H1 (cell line): ENCODE measurements at regions not wholly inside any gene's neighbourhood (a gene's known extent, or its start where the extent isn't known, plus 50 kb on each side); places are given as distances from the start of the nearest gene placed in this dataset.

Experiments
- CTCF ChIA-PET: fragments of 300-600 bp; sonication (Branson Sonifier 250); formaldehyde crosslinking; loops from one replicate; lab custom pipeline; 2021; ENCODE audit not compliant: partially characterized antibody; lab: Charles Lee
- POLR2A ChIA-PET: fragments of 300-600 bp; sonication (Branson Sonifier 250); formaldehyde crosslinking; loops from one replicate; lab custom pipeline; 2021; ENCODE audit warnings: inconsistent platforms; ENCODE audit not compliant: partially characterized antibody; lab: Charles Lee
- DNase-seq, 2 experiments: peaks; one replicate each; pipeline versions ENCODE4 v3.0.0 to v3.0.0-alpha.2; 2010 to 2022; ENCODE audit warnings: low spot score in 2 of 2, low read depth in 1 of 2, mixed read lengths in 1 of 2
- FAIRE-seq: peaks from 2 replicates; lab custom pipeline; 2011; peaks lifted over from hg19 to GRCh38; lab: Jason Lieb, UNC
- H2AFZ ChIP-seq: 2 replicates; pipeline ENCODE4 v1.8.1; 2012; ENCODE audit warnings: low read length, inconsistent platforms
- H2AK5ac ChIP-seq: 2 replicates; pipeline ENCODE4 v1.6.1; 2013; ENCODE audit warnings: low read depth, low read length
- H2BK120ac ChIP-seq: replicated peaks from 2 replicates; pipeline ENCODE3; 2013; ENCODE audit warnings: low read depth, low read length, inconsistent platforms
- H2BK12ac ChIP-seq: 2 replicates; pipeline ENCODE4 v1.6.1; 2013; ENCODE audit warnings: low read depth, low read length
- H2BK15ac ChIP-seq: 2 replicates; pipeline ENCODE4 v1.6.1; 2013; ENCODE audit warnings: low read length
- H2BK20ac ChIP-seq: 2 replicates; pipeline ENCODE4 v1.6.1; 2013; ENCODE audit warnings: low read length
- H2BK5ac ChIP-seq: 2 replicates; pipeline ENCODE4 v1.6.1; 2013; ENCODE audit warnings: low read depth, low read length
- H3K14ac ChIP-seq: 2 replicates; pipeline ENCODE4 v1.6.1; 2013; ENCODE audit warnings: inconsistent platforms; ENCODE audit not compliant: insufficient read length
- H3K18ac ChIP-seq: 2 replicates; pipeline ENCODE4 v1.6.1; 2013; ENCODE audit warnings: low read length; ENCODE audit errors: extremely low read depth
- H3K23ac ChIP-seq: 2 replicates; pipeline ENCODE4 v1.6.1; 2013; ENCODE audit warnings: inconsistent platforms; ENCODE audit not compliant: insufficient read length
- H3K23me2 ChIP-seq: 2 replicates; pipeline ENCODE4 v1.6.1; 2013; ENCODE audit warnings: low read depth, low read length
- H3K27ac ChIP-seq: 2 replicates; pipeline ENCODE4 v1.6.1; 2011; ENCODE audit warnings: low read depth, low read length, inconsistent platforms
- H3K27me3 ChIP-seq, 4 experiments: replicated peaks in 1 of 4; 1 replicate in 1 of 4; 2 replicates in 3 of 4; pipeline versions ENCODE4 v1.6.1 to v1.8.1; 2011 to 2013; ENCODE audit warnings: low read length in 3 of 4, mild to moderate bottlenecking in 3 of 4, inconsistent platforms in 2 of 4, mixed read lengths in 2 of 4, moderate library complexity in 1 of 4; ENCODE audit not compliant: control insufficient read depth in 3 of 4, insufficient read depth in 3 of 4; ENCODE audit errors: extremely low read depth in 1 of 4
- H3K36me3 ChIP-seq, 4 experiments: 2 replicates each; pipeline versions ENCODE4 v1.6.1 to v1.8.1; 2011 to 2013; ENCODE audit warnings: mild to moderate bottlenecking in 4 of 4, low read length in 3 of 4, moderate library complexity in 2 of 4, control low read depth in 1 of 4, inconsistent platforms in 1 of 4; ENCODE audit not compliant: insufficient read depth in 4 of 4, control insufficient read depth in 2 of 4
- H3K4ac ChIP-seq: replicated peaks from 2 replicates; pipeline ENCODE3; 2013; ENCODE audit warnings: low read length, low read depth, mixed read lengths, inconsistent platforms; ENCODE audit not compliant: insufficient read length
- H3K4me1 ChIP-seq, 4 experiments: replicated peaks in 1 of 4; 1 replicate in 1 of 4; 2 replicates in 3 of 4; pipeline versions ENCODE4 v1.6.1 to v1.8.1; 2011 to 2013; ENCODE audit warnings: low read length in 3 of 4, inconsistent platforms in 2 of 4, mixed read lengths in 1 of 4; ENCODE audit not compliant: insufficient read depth in 4 of 4, control insufficient read depth in 3 of 4
- H3K4me2 ChIP-seq, 2 experiments: 2 replicates each; pipeline versions ENCODE4 v1.6.1 to v1.8.1; 2011 to 2013; ENCODE audit warnings: low read depth in 2 of 2, low read length in 2 of 2, control low read depth in 1 of 2, inconsistent platforms in 1 of 2, mild to moderate bottlenecking in 1 of 2; ENCODE audit not compliant: insufficient read depth in 1 of 2
- H3K4me3 ChIP-seq, 4 experiments: fragments of 200-600, 300-600 bp in 1 of 4; sonication (generic), shearing (Covaris generic), sonication (Bioruptor Twin) in 1 of 4; 2 replicates each; pipeline versions ENCODE4 v1.5.1 to v1.8.1; 2011 to 2016; ENCODE audit warnings: low read length in 4 of 4, low read depth in 3 of 4, control low read depth in 2 of 4, inconsistent platforms in 2 of 4, mild to moderate bottlenecking in 2 of 4, mixed read lengths in 1 of 4, moderate library complexity in 1 of 4; ENCODE audit not compliant: insufficient read depth in 2 of 4; ENCODE audit errors: extremely low read depth in 1 of 4
- H3K56ac ChIP-seq: replicated peaks from 2 replicates; pipeline ENCODE3; 2013; ENCODE audit warnings: low read depth, mild to moderate bottlenecking, mixed read lengths, low read length, inconsistent platforms; ENCODE audit not compliant: insufficient read length
- H3K79me1 ChIP-seq: 2 replicates; pipeline ENCODE4 v1.6.1; 2013; ENCODE audit warnings: low read depth, low read length, control low read depth
- H3K79me2 ChIP-seq, 2 experiments: 2 replicates each; pipeline versions ENCODE4 v1.6.1 to v1.8.1; 2012 to 2013; ENCODE audit warnings: low read length in 2 of 2, mild to moderate bottlenecking in 2 of 2, inconsistent platforms in 1 of 2; ENCODE audit not compliant: insufficient read depth in 2 of 2, control insufficient read depth in 1 of 2
- H3K9ac ChIP-seq, 4 experiments: replicated peaks in 1 of 4; 1 replicate in 1 of 4; 2 replicates in 3 of 4; pipeline versions ENCODE4 v1.6.1 to v1.8.1; 2011 to 2013; ENCODE audit warnings: low read depth in 3 of 4, low read length in 3 of 4, control low read depth in 2 of 4, mild to moderate bottlenecking in 2 of 4, moderate library complexity in 2 of 4, inconsistent platforms in 1 of 4; ENCODE audit errors: extremely low read depth in 1 of 4
- H3K9me3 ChIP-seq, 2 experiments: 2 replicates each; pipeline versions ENCODE4 v1.6.1 to v1.8.1; 2012 to 2013; ENCODE audit warnings: mild to moderate bottlenecking in 2 of 2, moderate library complexity in 2 of 2, control low read depth in 1 of 2, inconsistent platforms in 1 of 2, low read depth in 1 of 2, low read length in 1 of 2, mixed read lengths in 1 of 2; ENCODE audit not compliant: insufficient read depth in 2 of 2
- H4K20me1 ChIP-seq, 2 experiments: replicated peaks in 1 of 2; 2 replicates each; pipeline versions ENCODE3 to v1.8.1; 2011 to 2013; ENCODE audit warnings: inconsistent platforms in 2 of 2, low read length in 2 of 2, mild to moderate bottlenecking in 1 of 2; ENCODE audit not compliant: insufficient read depth in 2 of 2, control insufficient read depth in 1 of 2
- H4K5ac ChIP-seq: 2 replicates; pipeline ENCODE4 v1.6.1; 2013; ENCODE audit warnings: low read length, low read depth, mixed read lengths, inconsistent platforms; ENCODE audit not compliant: insufficient read length
- H4K8ac ChIP-seq: 2 replicates; pipeline ENCODE4 v1.8.0; 2013; ENCODE audit warnings: mild to moderate bottlenecking, moderate library complexity, low read length, inconsistent platforms; ENCODE audit not compliant: insufficient read depth; ENCODE audit errors: extremely low read depth
- H4K91ac ChIP-seq: replicated peaks from 2 replicates; pipeline ENCODE3; 2013; ENCODE audit warnings: low read length, mixed read lengths, inconsistent platforms; ENCODE audit not compliant: insufficient read length
- BCL11A ChIP-seq, 2 experiments: IDR thresholded peaks; one replicate each; pipeline ENCODE4 v1.6.1; 2011; ENCODE audit warnings: low read depth in 2 of 2, low read length in 2 of 2, mild to moderate bottlenecking in 2 of 2
- BRCA1 ChIP-seq: IDR thresholded peaks from 2 replicates; pipeline ENCODE4 v1.6.1; 2012; ENCODE audit warnings: low read depth, low read length, improper control_type of control experiment
- CBX8 ChIP-seq: fragments of 300-800, 300-1000 bp; sonication (generic); IDR thresholded peaks from 2 replicates; pipeline ENCODE4 v1.7.1; 2016; ENCODE audit warnings: low read depth, low read length, borderline replicate concordance
- GTF2F1 ChIP-seq: IDR thresholded peaks from 2 replicates; pipeline ENCODE4 v1.6.1; 2012; ENCODE audit warnings: low read depth, low read length, improper control_type of control experiment, borderline replicate concordance
- KDM4A ChIP-seq: IDR thresholded peaks from one replicate; pipeline ENCODE4 v1.7.1; 2012; ENCODE audit warnings: low read depth, mild to moderate bottlenecking, moderate library complexity, low read length, inconsistent platforms; ENCODE audit not compliant: severe bottlenecking
- KDM5A ChIP-seq: fragments of 200-600 bp; IDR thresholded peaks from 2 replicates; pipeline ENCODE4 v1.7.1; 2012; ENCODE audit warnings: mild to moderate bottlenecking, low read length, inconsistent platforms, mixed read lengths
- MAFK ChIP-seq: IDR thresholded peaks from 2 replicates; pipeline ENCODE4 v1.6.1; 2012; ENCODE audit warnings: low read depth, mild to moderate bottlenecking, improper control_type of control experiment, low read length
- PHF8 ChIP-seq: fragments of 200-600 bp; sonication (generic); conservative IDR thresholded peaks from 2 replicates; pipeline ENCODE4 v1.7.1; 2012; ENCODE audit warnings: low read depth, mild to moderate bottlenecking, inconsistent platforms, low read length, moderate library complexity
- POU5F1 ChIP-seq: IDR thresholded peaks from 2 replicates; pipeline ENCODE4 v1.6.1; 2011; ENCODE audit warnings: low read depth, mild to moderate bottlenecking, low read length, moderate library complexity
- SAP30 ChIP-seq: fragments of 300-600 bp; sonication (generic); IDR thresholded peaks from 2 replicates; pipeline ENCODE4 v1.7.1; 2012; ENCODE audit warnings: low read length, moderate library complexity, mild to moderate bottlenecking, inconsistent platforms; ENCODE audit not compliant: insufficient read depth, insufficient replicate concordance
- SP2 ChIP-seq: IDR thresholded peaks from 2 replicates; pipeline ENCODE4 v1.6.1; 2012; ENCODE audit warnings: mild to moderate bottlenecking, low read length, inconsistent platforms
- SRF ChIP-seq: IDR thresholded peaks from 2 replicates; pipeline ENCODE4 v1.6.1; 2011; ENCODE audit warnings: mild to moderate bottlenecking, low read depth, low read length, moderate library complexity
- WGBS, 2 experiments: shearing (Covaris generic) in 1 of 2; methylation state at CpG; one replicate each; pipeline versions ENCODE4 v1.1.6 to v1.1.7; 2013 to 2015; ENCODE audit warnings: low lambda C conversion rate in 2 of 2, mixed read lengths in 2 of 2, inconsistent platforms in 1 of 2, low coverage in 1 of 2, missing lambda C conversion rate in 1 of 2; ENCODE audit not compliant: insufficient replicate concordance in 2 of 2, insufficient coverage in 1 of 2, insufficient read length in 1 of 2; ENCODE audit errors: extremely low coverage in 1 of 2, missing lambda C conversion rate in 1 of 2; 5-methylcytosine and 5-hydroxymethylcytosine counted together

DNA sequence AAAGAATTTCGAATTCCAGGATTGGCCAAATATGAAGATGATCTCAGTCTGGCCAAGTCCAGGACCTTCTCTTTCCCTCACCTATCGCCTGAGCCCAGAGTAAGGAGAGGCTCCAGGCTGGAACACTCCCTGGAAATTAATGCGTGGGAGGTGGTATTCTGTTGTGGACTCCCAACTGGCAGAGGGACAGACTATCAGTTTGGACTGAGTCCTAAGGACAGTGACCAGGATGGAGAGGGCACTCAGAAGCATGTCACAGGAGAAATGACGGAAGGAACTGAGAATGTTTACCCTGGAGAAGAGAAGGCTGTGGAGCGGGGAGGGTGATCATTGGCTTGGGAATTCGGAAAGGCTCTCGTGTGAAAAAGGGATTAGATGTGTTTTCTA lies 84.4 kb downstream of the RPL27A start:
- H3K79me2 ChIP-seq = no peaks in the 10 kb centered on the region
- H2AK5ac ChIP-seq = peak overlapping the region; percentile 78; the same call in 1 of the 2 replicates
- H4K8ac ChIP-seq = no peak overlapping the region
- H3K56ac ChIP-seq = no peak overlapping the region
- H2BK5ac ChIP-seq = no peak overlapping the region; the same call in 1 of the 2 replicates
- H3K14ac ChIP-seq = no peak overlapping the region
- no peak overlapping the region for H4K91ac ChIP-seq
- no peak overlapping the region for H3K4ac ChIP-seq
- ChIA-PET POLR2A (no interaction called here), CTCF (interaction anchor here (1.1 to 4.5 kb wide), 4 partner anchors 9 to 95 kb away, joined by 3 to 23 read pairs (median 4); no protein-coding TSS in a partner anchor)
- H2BK20ac ChIP-seq = no peak overlapping the region
- peak overlapping the region in 1 of 2 experiments; percentile 25; a peak in 1 of 4 replicates for H3K4me2 ChIP-seq
- H3K79me1 ChIP-seq = no peaks in the 10 kb centered on the region; the same call in 1 of the 2 replicates
- no peak overlapping the region for H3K9ac ChIP-seq
- H4K5ac ChIP-seq = no peak overlapping the region
- H3K23me2 ChIP-seq = no peaks in the 10 kb centered on the region
- no peaks in the 10 kb centered on the region for H3K9me3 ChIP-seq
- TF ChIP-seq CBX8 (no peak), PHF8 (no peak), MAFK (no peak), KDM4A (no peak), POU5F1 (no peak), SAP30 (no peak), SP2 (no peak), SRF (no peak), GTF2F1 (no peak), BRCA1 (no peak), KDM5A (no peak), BCL11A (IDR thresholded peaks at IDR 0.05; ENCODE audit: low read depth in 2 of 2, low read length in 2 of 2) (no peak)
- no peak overlapping the region for H2AFZ ChIP-seq
- peak overlapping the region; percentile 71; the same call in 1 of the 2 replicates for H2BK12ac ChIP-seq
- H3K27me3 ChIP-seq = no peaks in the 10 kb centered on the region
- H3K36me3 ChIP-seq = no peaks in the 10 kb centered on the region
- FAIRE-seq (no peak), DNase-seq (no peak)
- H3K27ac ChIP-seq = no peak overlapping the region
- no peak overlapping the region for H2BK120ac ChIP-seq
- H3K23ac ChIP-seq = no peak overlapping the region
- no peak overlapping the region for H3K18ac ChIP-seq
- H2BK15ac ChIP-seq = peak overlapping the region; percentile 40; the same call in 1 of the 2 replicates
- no peak overlapping the region for H3K4me3 ChIP-seq
- H4K20me1 ChIP-seq = no peaks in the 10 kb centered on the region
- peaks cover 2 to 10% (median 6%) of the 10 kb centered on the region in 4 experiments; a peak in 6 of 7 replicates for H3K4me1 ChIP-seq
- WGBS, 2 experiments = 76% methylated on average over 7 of the region's 7 CpGs; no CpG with 5 or more reads in 1 of the 2 experiments
